PC-9 (cell line): ENCODE measurements at regions not wholly inside any gene's neighbourhood (a gene's known extent, or its start where the extent isn't known, plus 50 kb on each side); places are given as distances from the start of the nearest gene placed in this dataset.
"Not testable (repeated sequence)": the region's sequence is repeated elsewhere in the genome, so short reads cannot be mapped to it uniquely, and the experiment has no call there.

Experiments
- BruUV-seq: library from RNA; stranded (reverse); fragments of 400-500 nt; replicated peaks from 2 replicates; lab custom pipeline; 2021; lab: Mats Ljungman, UMichigan
- CTCF ChIA-PET: fragments of 300-600 bp; sonication (Branson Sonifier 250); formaldehyde crosslinking; loops from one replicate; lab custom pipeline; 2022; ENCODE audit warnings: antibody characterized with exemption; lab: Charles Lee
- POLR2A ChIA-PET: fragments of 300-600 bp; sonication (Branson Sonifier 250); formaldehyde crosslinking; loops from one replicate; lab custom pipeline; 2022; ENCODE audit warnings: antibody characterized with exemption; ENCODE audit not compliant: unreplicated experiment; lab: Charles Lee
- DNase-seq, 2 experiments: peaks; one replicate each; pipeline versions ENCODE4 v3.0.0 to v3.0.0-alpha.2; 2015 to 2022; ENCODE audit warnings: mixed read lengths in 1 of 2
- H2AFZ ChIP-seq: fragments of 200-600 bp; sonication (generic); 2 replicates; pipeline ENCODE4 v1.8.1; 2017; ENCODE audit warnings: antibody characterized with exemption
- H3F3A ChIP-seq: fragments of 200-600 bp; sonication (generic); 2 replicates; pipeline ENCODE4 v1.8.1; 2017; ENCODE audit warnings: antibody characterized with exemption, mild to moderate bottlenecking, low read depth; ENCODE audit not compliant: insufficient read depth
- H3K27ac ChIP-seq: fragments of 200-600 bp; sonication (generic); 2 replicates; pipeline ENCODE4 v1.6.1; 2016; ENCODE audit warnings: mixed run types
- H3K27me3 ChIP-seq: fragments of 200-600 bp; sonication (generic); 2 replicates; pipeline ENCODE4 v1.6.1; 2016; ENCODE audit warnings: low read depth, mixed run types; ENCODE audit not compliant: insufficient read depth
- H3K36me3 ChIP-seq: fragments of 200-600 bp; sonication (generic); 2 replicates; pipeline ENCODE4 v1.6.1; 2016; ENCODE audit warnings: low read depth, mixed run types
- H3K4me1 ChIP-seq: fragments of 200-600 bp; sonication (generic); replicated peaks from 2 replicates; pipeline ENCODE4 v1.6.1; 2016; ENCODE audit warnings: mixed run types; ENCODE audit not compliant: insufficient read depth
- H3K4me2 ChIP-seq: fragments of 200-600 bp; sonication (generic); 2 replicates; pipeline ENCODE4 v1.6.1; 2017; ENCODE audit warnings: mixed run types
- H3K4me3 ChIP-seq: fragments of 200-600 bp; sonication (generic); 2 replicates; pipeline ENCODE4 v1.6.1; 2016; ENCODE audit warnings: mixed run types
- H3K79me2 ChIP-seq: fragments of 200-600 bp; sonication (generic); 2 replicates; pipeline ENCODE4 v1.6.1; 2017; ENCODE audit warnings: low read depth, mixed run types
- H3K9me2 ChIP-seq: fragments of 200-600 bp; sonication (generic); 2 replicates; pipeline ENCODE4 v1.8.1; 2017; ENCODE audit warnings: mild to moderate bottlenecking; ENCODE audit not compliant: insufficient read depth
- H3K9me3 ChIP-seq: fragments of 200-600 bp; sonication (generic); 2 replicates; pipeline ENCODE4 v1.8.1; 2016; ENCODE audit warnings: low read depth; ENCODE audit not compliant: insufficient read depth
- H4K20me1 ChIP-seq: fragments of 200-600 bp; sonication (generic); 2 replicates; pipeline ENCODE4 v1.8.1; 2017; ENCODE audit not compliant: insufficient read depth
- intact Hi-C: fragments of 100-400 bp; cut with micrococcal nuclease; formaldehyde crosslinking; loops from one replicate; pipeline ENCODE4 v1.10.0; 2022; ENCODE audit not compliant: unreplicated experiment

DNA sequence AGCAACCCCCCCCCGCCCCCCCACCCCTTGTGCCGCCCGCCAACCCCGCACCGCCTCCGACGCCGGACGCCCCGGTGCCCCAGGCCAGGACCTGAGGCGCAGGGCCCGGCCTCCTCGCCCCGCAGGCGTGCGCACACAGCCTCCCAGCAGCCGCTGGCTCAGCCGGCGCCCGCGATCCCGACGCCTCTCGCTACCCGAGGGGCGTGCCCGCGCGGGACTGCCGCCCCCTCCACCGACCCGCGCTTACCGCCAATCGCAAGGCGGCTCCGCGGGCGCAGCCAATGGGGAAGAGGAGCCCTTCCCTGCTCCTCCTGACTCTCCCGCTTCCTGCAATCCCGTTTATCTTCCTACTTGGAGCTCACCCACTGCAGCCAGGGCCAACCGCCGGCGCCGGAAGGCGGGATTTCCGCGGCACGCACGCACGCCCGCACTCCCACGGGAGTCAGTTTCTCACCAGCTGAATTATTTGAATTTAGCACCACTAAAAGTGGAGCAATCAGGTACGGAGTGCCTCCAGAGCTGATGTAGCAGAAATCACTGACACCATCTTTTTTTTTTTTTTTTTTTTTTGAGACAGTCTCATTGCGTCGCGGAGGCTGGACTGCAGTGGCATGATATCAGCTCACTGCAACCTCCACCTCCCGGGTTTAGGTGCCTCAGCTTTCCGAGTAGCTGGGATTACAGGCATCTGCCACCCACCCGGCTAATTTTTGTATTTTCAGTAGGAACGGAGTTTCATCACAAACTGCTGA lies 65.0 kb upstream of the TP53TG3D start:
- H3K4me3 ChIP-seq, H3K4me1 ChIP-seq, H3F3A ChIP-seq, H3K79me2 ChIP-seq, H3K36me3 ChIP-seq, H3K27me3 ChIP-seq, H3K4me2 ChIP-seq, H3K9me2 ChIP-seq, POLR2A ChIA-PET, CTCF ChIA-PET, H3K27ac ChIP-seq, H4K20me1 ChIP-seq, DNase-seq, intact Hi-C loops, H3K9me3 ChIP-seq, BruUV-seq, H2AFZ ChIP-seq: not testable (repeated sequence)

- H3K36me3 ChIP-seq, H3K9me3 ChIP-seq, H3K4me3 ChIP-seq, intact Hi-C loops, H3K4me1 ChIP-seq, BruUV-seq, H3K79me2 ChIP-seq, CTCF ChIA-PET, H4K20me1 ChIP-seq, H3K4me2 ChIP-seq, H3K9me2 ChIP-seq, H2AFZ ChIP-seq, H3F3A ChIP-seq, POLR2A ChIA-PET, H3K27ac ChIP-seq, DNase-seq, H3K27me3 ChIP-seq: not testable (repeated sequence)
Observed at GRCh38 chr16:32202585-32202984, 50.5 kb upstream of the TP53TG3D start.
